ENCODE measurements at regions not wholly inside any gene's neighbourhood (a gene's known extent, or its start where the extent isn't known, plus 50 kb on each side); places are given as distances from the start of the nearest gene placed in this dataset.
"Not testable (repeated sequence)": the region's sequence is repeated elsewhere in the genome, so short reads cannot be mapped to it uniquely, and the experiment has no call there.

- intact Hi-C loops (cut with DNase I), result no loop called here
- ATAC-seq (ENCODE audit: poor library complexity), result no peak
- DNase-seq, result no peak
These were observed 1160.2 kb downstream of the TMEM121 start for GRCh38 chr14:106686533-106686932.

GRCh38 chr14:106690333-106690891 is 1164.0 kb downstream of the TMEM121 start:
- intact Hi-C loops (cut with DNase I), result no loop called here
- no peak for ATAC-seq (ENCODE audit: poor library complexity)

GRCh38 chr14:106691601-106692291 is 1165.4 kb downstream of the TMEM121 start:
- DNase-seq, result peak; percentile 44
- ATAC-seq (ENCODE audit: poor library complexity), result no peak
- intact Hi-C loops (cut with DNase I), result no loop called here

More at GRCh38 chr14:106690333-106690891, 1164.0 kb downstream of the TMEM121 start:
- no peak for DNase-seq

GRCh38 chr14:106694638-106695393 is 1168.4 kb downstream of the TMEM121 start:
- DNase-seq (peak; percentile 42), ATAC-seq (ENCODE audit: poor library complexity) (no peak)
- intact Hi-C loops (cut with DNase I), result no loop called here

GRCh38 chr14:106698620-106699267 is 1172.4 kb downstream of the TMEM121 start:
- DNase-seq; intact Hi-C loops (cut with DNase I); ATAC-seq (ENCODE audit: poor library complexity): not testable (repeated sequence)

- DNase-seq; ATAC-seq (ENCODE audit: poor library complexity); intact Hi-C loops (cut with DNase I): not testable (repeated sequence)
These were observed 1177.3 kb downstream of the TMEM121 start for GRCh38 chr14:106703651-106704050.

- DNase-seq; intact Hi-C loops (cut with DNase I); ATAC-seq (ENCODE audit: poor library complexity): not testable (repeated sequence)
These were observed 1180.1 kb downstream of the TMEM121 start for GRCh38 chr14:106706488-106706887.

GRCh38 chr14:106710187-106710586 is 1183.8 kb downstream of the TMEM121 start:
- intact Hi-C loops (cut with DNase I); ATAC-seq (ENCODE audit: poor library complexity); DNase-seq: not testable (repeated sequence)

- ATAC-seq (ENCODE audit: poor library complexity); DNase-seq; intact Hi-C loops (cut with DNase I): not testable (repeated sequence)
These were observed 1186.1 kb downstream of the TMEM121 start for GRCh38 chr14:106712513-106712912.

GRCh38 chr14:106714446-106715428 is 1188.4 kb downstream of the TMEM121 start:
- ATAC-seq (ENCODE audit: poor library complexity); intact Hi-C loops (cut with DNase I): not testable (repeated sequence)

GRCh38 chr14:106717544-106717943 is 1191.2 kb downstream of the TMEM121 start:
- intact Hi-C loops (cut with DNase I), result not testable (repeated sequence)

More at GRCh38 chr14:106714446-106715428, 1188.4 kb downstream of the TMEM121 start:
- not testable (repeated sequence) for DNase-seq

GRCh38 chr14:106719880-106720279 is 1193.5 kb downstream of the TMEM121 start:
- intact Hi-C loops (cut with DNase I); ATAC-seq (ENCODE audit: poor library complexity); DNase-seq: not testable (repeated sequence)

More at GRCh38 chr14:106717544-106717943, 1191.2 kb downstream of the TMEM121 start:
- not testable (repeated sequence) for ATAC-seq (ENCODE audit: poor library complexity); DNase-seq

- ATAC-seq (ENCODE audit: poor library complexity); intact Hi-C loops (cut with DNase I); DNase-seq: not testable (repeated sequence)
These were observed 1195.5 kb downstream of the TMEM121 start for GRCh38 chr14:106721926-106722325.

GRCh38 chr14:106722813-106723687 is 1196.7 kb downstream of the TMEM121 start:
- DNase-seq; intact Hi-C loops (cut with DNase I); ATAC-seq (ENCODE audit: poor library complexity): not testable (repeated sequence)

- intact Hi-C loops (cut with DNase I); ATAC-seq (ENCODE audit: poor library complexity); DNase-seq: not testable (repeated sequence)
These were observed 1201.6 kb downstream of the TMEM121 start for GRCh38 chr14:106727962-106728361.

GRCh38 chr14:106728611-106729010 is 1202.2 kb downstream of the TMEM121 start:
- no peak for DNase-seq
- ATAC-seq (ENCODE audit: poor library complexity), result no peak
- intact Hi-C loops (cut with DNase I), result no loop called here

GRCh38 chr14:106729551-106729950 is 1203.2 kb downstream of the TMEM121 start:
- intact Hi-C loops (cut with DNase I), result no loop called here
- DNase-seq (no peak), ATAC-seq (ENCODE audit: poor library complexity) (no peak)

All from Right ventricle myocardium superior (tissue), 1 donor.